Brain microvascular endothelial cell (primary cell): ENCODE measurements at regions not wholly inside any gene's neighbourhood (a gene's known extent, or its start where the extent isn't known, plus 50 kb on each side); places are given as distances from the start of the nearest gene placed in this dataset.

Experiments
- DNase-seq: peaks from one replicate; pipeline ENCODE4 v3.0.0-alpha.2; 2020
- H3K27ac ChIP-seq: fragments of 250-450 bp; sonication (Bioruptor Pico); 2 replicates; pipeline ENCODE4 v1.5.1; 2020; ENCODE audit warnings: mild to moderate bottlenecking, moderate library complexity
- H3K27me3 ChIP-seq: fragments of 250-450 bp; sonication (Bioruptor Pico); replicated peaks from 2 replicates; pipeline ENCODE4 v1.5.1; 2020; ENCODE audit warnings: mild to moderate bottlenecking
- H3K36me3 ChIP-seq: fragments of 250-450 bp; sonication (Bioruptor Pico); replicated peaks from 2 replicates; pipeline ENCODE4 v1.5.1; 2020; ENCODE audit warnings: mild to moderate bottlenecking
- H3K4me3 ChIP-seq: 2 replicates; pipeline ENCODE4 v1.5.1; 2011; ENCODE audit warnings: low read depth, mild to moderate bottlenecking, control low read depth, low read length, moderate library complexity
- CTCF ChIP-seq: IDR thresholded peaks from 2 replicates; pipeline ENCODE4 v1.5.1; 2011; ENCODE audit warnings: low read depth, mild to moderate bottlenecking, moderate library complexity, low read length, control low read depth, inconsistent platforms; ENCODE audit errors: missing control alignments
- in situ Hi-C: cut with HindIII; loops from 2 replicates; pipeline ENCODE4 v1.10.0; 2017; ENCODE audit warnings: low sequenced_read_pairs, low pct_ligation_motif_present

GRCh38 chr2:19769513-19769912 lies 132.3 kb downstream of the TTC32 start:
- TF ChIP-seq CTCF, result peak; percentile 29
- DNase-seq, result no peak
- H3K36me3 ChIP-seq, result no peaks in the 10 kb centered on the region
- no peak overlapping the region for H3K4me3 ChIP-seq
- H3K27ac ChIP-seq, result no peak overlapping the region
- no peaks in the 10 kb centered on the region for H3K27me3 ChIP-seq
- in situ Hi-C loops, result no loop called here

GRCh38 chr2:19767899-19768298 lies 133.9 kb downstream of the TTC32 start:
- in situ Hi-C loops, result no loop called here
- no peak overlapping the region for H3K4me3 ChIP-seq
- no peak for TF ChIP-seq CTCF

GRCh38 chr2:19764998-19765397 lies 136.8 kb downstream of the TTC32 start:
- no peak for TF ChIP-seq CTCF
- DNase-seq, result peak; percentile 23
- in situ Hi-C loops, result no loop called here
- Histone ChIP-seq H3K36me3 (no peaks in the 10 kb centered on the region), H3K27ac (no peak overlapping the region), H3K27me3 (no peaks in the 10 kb centered on the region), H3K4me3 (no peak overlapping the region)

More at GRCh38 chr2:19767899-19768298, 133.9 kb downstream of the TTC32 start:
- Histone ChIP-seq H3K27ac (no peak overlapping the region), H3K36me3 (no peaks in the 10 kb centered on the region), H3K27me3 (no peaks in the 10 kb centered on the region)
- DNase-seq, result no peak

GRCh38 chr2:19763731-19764130 lies 138.1 kb downstream of the TTC32 start:
- H3K4me3 ChIP-seq, result no peak overlapping the region
- TF ChIP-seq CTCF, result no peak
- in situ Hi-C loops, result no loop called here
- no peaks in the 10 kb centered on the region for H3K36me3 ChIP-seq
- DNase-seq, result no peak
- H3K27ac ChIP-seq, result no peak overlapping the region
- H3K27me3 ChIP-seq, result no peaks in the 10 kb centered on the region

- DNase-seq, result no peak
- TF ChIP-seq CTCF, result no peak
- Histone ChIP-seq H3K36me3 (no peaks in the 10 kb centered on the region), H3K27me3 (no peaks in the 10 kb centered on the region), H3K4me3 (no peak overlapping the region), H3K27ac (no peak overlapping the region)
- in situ Hi-C loops, result no loop called here
These were observed 138.7 kb downstream of the TTC32 start for GRCh38 chr2:19762959-19763605.

- TF ChIP-seq CTCF, result no peak
- DNase-seq, result peak; percentile 43
- H3K27ac ChIP-seq, result no peak overlapping the region
- no peaks in the 10 kb centered on the region for H3K27me3 ChIP-seq
- in situ Hi-C loops, result no loop called here
- H3K36me3 ChIP-seq, result no peaks in the 10 kb centered on the region
- no peak overlapping the region for H3K4me3 ChIP-seq
These were observed 139.6 kb downstream of the TTC32 start for GRCh38 chr2:19762142-19762541.
